HepG2 (cell line): ENCODE measurements at regions not wholly inside any gene's neighbourhood (a gene's known extent, or its start where the extent isn't known, plus 50 kb on each side); places are given as distances from the start of the nearest gene placed in this dataset.

Experiments used
- ARHGAP35 ChIP-seq: sonication (generic); formaldehyde crosslinking; IDR thresholded peaks from 2 replicates; pipeline ENCODE4 v1.9.0; 2022; ENCODE audit warnings: mild to moderate bottlenecking, inconsistent platforms, moderate library complexity, missing genetic modification reagents, borderline replicate concordance
- HMGXB4 ChIP-seq, 2 experiments: sonication (generic) in 1 of 2; formaldehyde crosslinking in 1 of 2; IDR thresholded peaks; 2 replicates each; pipeline versions ENCODE4 v1.4.0 to v1.6.1; 2018 to 2020; ENCODE audit warnings: missing genetic modification reagents in 2 of 2, borderline replicate concordance in 1 of 2, low read depth in 1 of 2, mild to moderate bottlenecking in 1 of 2, missing biosample characterization in 1 of 2
- TBP ChIP-seq: sonication (generic); formaldehyde crosslinking; IDR thresholded peaks from 2 replicates; pipeline ENCODE4 v1.5.0; 2020; ENCODE audit warnings: missing genetic modification reagents
- TCF12 ChIP-seq, 2 experiments: fragments of 450-650 bp in 1 of 2; sonication (generic) in 1 of 2; formaldehyde crosslinking in 1 of 2; IDR thresholded peaks; 2 replicates each; pipeline versions ENCODE4 v1.6.1 to v1.8.0; 2017 to 2022; ENCODE audit warnings: antibody characterized with exemption in 1 of 2, mild to moderate bottlenecking in 1 of 2, missing genetic modification reagents in 1 of 2, moderate library complexity in 1 of 2
- ZNF710 ChIP-seq: sonication (generic); formaldehyde crosslinking; IDR thresholded peaks from 2 replicates; pipeline ENCODE4 v1.5.0; 2020; ENCODE audit warnings: mild to moderate bottlenecking, missing genetic modification reagents, borderline replicate concordance

GRCh38 chr2:148586522-148587128 lies 57.9 kb upstream of the EPC2 start:
- no peak for TF ChIP-seq ARHGAP35
- TF ChIP-seq HMGXB4 (CRISPR knock-in tag; IDR thresholded peaks at IDR 0.05; ENCODE audit: borderline replicate concordance in 1 of 2, low read depth in 1 of 2) = no peak
- TF ChIP-seq TBP (CRISPR knock-in tag) = no peak
- no peak for TF ChIP-seq ZNF710 (CRISPR knock-in tag)
- no peak for TF ChIP-seq TCF12 (IDR thresholded peaks at IDR 0.05)
- no peak for TF ChIP-seq TCF12 (CRISPR knock-in tag; IDR thresholded peaks at IDR 0.05)
